LNCaP clone FGC (cell line): ENCODE measurements at regions not wholly inside any gene's neighbourhood (a gene's known extent, or its start where the extent isn't known, plus 50 kb on each side); places are given as distances from the start of the nearest gene placed in this dataset.

Experiments
- DNase-seq: peaks from one replicate; pipeline ENCODE4 v3.0.0-alpha.2; 2011; ENCODE audit warnings: low read depth
- H3K4me3 ChIP-seq: 2 replicates; pipeline ENCODE4 v1.5.1; 2011; ENCODE audit warnings: mild to moderate bottlenecking, low read depth, low read length, control low read depth
- CTCF ChIP-seq: IDR thresholded peaks from 2 replicates; pipeline ENCODE4 v1.5.1; 2012; ENCODE audit warnings: mild to moderate bottlenecking; ENCODE audit not compliant: control insufficient read depth, insufficient read depth; ENCODE audit errors: extremely low read depth

- no peak for DNase-seq
- no peak for TF ChIP-seq CTCF
- no peak overlapping the region for H3K4me3 ChIP-seq
These were observed 88.5 kb upstream of the PTCHD4 start for GRCh38 chr6:48199499-48199898.

- TF ChIP-seq CTCF, result no peak
- DNase-seq, result no peak
- no peak overlapping the region for H3K4me3 ChIP-seq
These were observed 86.9 kb upstream of the PTCHD4 start for GRCh38 chr6:48197941-48198340.

- H3K4me3 ChIP-seq, result no peak overlapping the region
- TF ChIP-seq CTCF, result no peak
- no peak for DNase-seq
These were observed 83.7 kb upstream of the PTCHD4 start for GRCh38 chr6:48194596-48195295.

- DNase-seq, result no peak
- no peak for TF ChIP-seq CTCF
- no peak overlapping the region for H3K4me3 ChIP-seq
These were observed 77.2 kb upstream of the PTCHD4 start for GRCh38 chr6:48188158-48188557.

GRCh38 chr6:48186746-48187145 is 75.7 kb upstream of the PTCHD4 start:
- no peak for DNase-seq
- TF ChIP-seq CTCF, result no peak
- no peak overlapping the region for H3K4me3 ChIP-seq

GRCh38 chr6:48184648-48185047 is 73.7 kb upstream of the PTCHD4 start:
- no peak for TF ChIP-seq CTCF
- no peak overlapping the region for H3K4me3 ChIP-seq
- DNase-seq, result no peak

GRCh38 chr6:48183811-48184605 is 73.0 kb upstream of the PTCHD4 start:
- no peak for TF ChIP-seq CTCF
- H3K4me3 ChIP-seq, result no peak overlapping the region
- DNase-seq, result no peak
